Lower leg skin (tissue), 4 donors: ENCODE measurements at regions not wholly inside any gene's neighbourhood (a gene's known extent, or its start where the extent isn't known, plus 50 kb on each side); places are given as distances from the start of the nearest gene placed in this dataset.

Experiments
- DNase-seq, 2 donors: peaks; one replicate each; pipeline ENCODE4 v3.0.0-alpha.2; 2019; ENCODE audit warnings: low spot score in 2 of 2
- H3K4me3 ChIP-seq: fragments of 200-600 bp; sonication (generic); 2 replicates; pipeline ENCODE4 v1.5.1; 2017; ENCODE audit warnings: mild to moderate bottlenecking, low read depth; ENCODE audit not compliant: poor library complexity, severe bottlenecking
- POLR2A ChIP-seq, 2 donors: fragments of 450-650 bp; IDR thresholded peaks; one replicate each; pipeline ENCODE4 v1.6.1; 2016 to 2017; ENCODE audit warnings: antibody characterized with exemption in 2 of 2, mild to moderate bottlenecking in 1 of 2, moderate library complexity in 1 of 2
- WGBS, 2 donors: methylation state at CpG; one replicate each; pipeline ENCODE4 v1.1.5; 2018; 5-methylcytosine and 5-hydroxymethylcytosine counted together
- intact Hi-C: fragments of 100-400 bp; cut with DNase I; formaldehyde crosslinking; loops from one replicate; pipeline ENCODE4 v1.15.0; 2023; ENCODE audit warnings: low total_unique reads
- TF ChIP-seq, protein P1 (sequence below), 3 donors: fragments of 450-650 bp; IDR thresholded peaks; one replicate each; pipeline ENCODE4 v1.5.1; 2016; ENCODE audit warnings: antibody characterized with exemption in 3 of 3, mild to moderate bottlenecking in 3 of 3, moderate library complexity in 2 of 3

DNA sequence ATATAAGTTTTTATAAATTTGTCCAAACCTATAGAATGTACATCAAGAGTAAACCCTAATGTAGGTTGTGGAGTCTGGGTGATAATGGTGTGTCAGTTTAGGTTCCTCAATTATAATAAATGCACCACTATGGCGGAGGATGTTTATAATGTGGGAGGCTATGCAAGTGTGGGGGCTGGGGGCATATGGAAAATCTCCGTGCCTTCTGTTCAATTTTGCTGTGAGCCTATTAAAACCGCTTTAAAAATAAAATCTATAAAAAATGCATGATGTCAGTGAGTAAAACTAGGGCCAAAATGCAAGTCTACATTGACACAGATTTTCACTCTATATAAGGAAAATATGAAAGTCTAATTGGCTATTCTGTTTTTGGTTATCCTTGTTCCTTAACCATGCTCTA is 774.9 kb upstream of the ALCAM start:
- DNase-seq = no peak
- H3K4me3 ChIP-seq = no peak overlapping the region
- no peak for TF ChIP-seq POLR2A (IDR thresholded peaks at IDR 0.05)
- TF ChIP-seq, protein P1, sequence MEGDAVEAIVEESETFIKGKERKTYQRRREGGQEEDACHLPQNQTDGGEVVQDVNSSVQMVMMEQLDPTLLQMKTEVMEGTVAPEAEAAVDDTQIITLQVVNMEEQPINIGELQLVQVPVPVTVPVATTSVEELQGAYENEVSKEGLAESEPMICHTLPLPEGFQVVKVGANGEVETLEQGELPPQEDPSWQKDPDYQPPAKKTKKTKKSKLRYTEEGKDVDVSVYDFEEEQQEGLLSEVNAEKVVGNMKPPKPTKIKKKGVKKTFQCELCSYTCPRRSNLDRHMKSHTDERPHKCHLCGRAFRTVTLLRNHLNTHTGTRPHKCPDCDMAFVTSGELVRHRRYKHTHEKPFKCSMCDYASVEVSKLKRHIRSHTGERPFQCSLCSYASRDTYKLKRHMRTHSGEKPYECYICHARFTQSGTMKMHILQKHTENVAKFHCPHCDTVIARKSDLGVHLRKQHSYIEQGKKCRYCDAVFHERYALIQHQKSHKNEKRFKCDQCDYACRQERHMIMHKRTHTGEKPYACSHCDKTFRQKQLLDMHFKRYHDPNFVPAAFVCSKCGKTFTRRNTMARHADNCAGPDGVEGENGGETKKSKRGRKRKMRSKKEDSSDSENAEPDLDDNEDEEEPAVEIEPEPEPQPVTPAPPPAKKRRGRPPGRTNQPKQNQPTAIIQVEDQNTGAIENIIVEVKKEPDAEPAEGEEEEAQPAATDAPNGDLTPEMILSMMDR (IDR thresholded peaks at IDR 0.05) = no peak
- intact Hi-C loops = no loop called here
- WGBS, 2 donors = 84 to 91% methylated on average over 3 of the region's 3 CpGs

DNA sequence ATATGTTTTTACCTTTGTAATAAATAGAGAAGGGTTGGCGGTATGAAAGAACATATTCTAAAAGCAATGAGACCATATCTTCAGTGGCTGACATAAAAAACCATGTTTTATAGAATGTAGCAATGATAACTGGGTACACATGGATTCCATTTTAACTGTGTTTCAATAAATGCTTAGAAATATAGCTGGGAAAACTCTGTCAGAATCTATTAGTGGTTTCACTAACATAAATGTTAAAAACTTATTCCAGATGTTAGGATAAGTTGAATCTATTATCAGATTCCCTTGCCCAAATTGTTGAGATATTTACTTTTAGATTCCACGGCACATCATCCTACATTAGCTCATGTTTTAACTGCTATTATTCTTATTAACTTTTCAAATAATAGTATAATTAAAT is 772.2 kb upstream of the ALCAM start:
- intact Hi-C loops = no loop called here
- no peak overlapping the region for H3K4me3 ChIP-seq
- no peak for TF ChIP-seq POLR2A (IDR thresholded peaks at IDR 0.05)
- TF ChIP-seq, protein P1 (IDR thresholded peaks at IDR 0.05) = no peak
- no peak for DNase-seq
- WGBS, 2 donors = 70 to 86% methylated on average over 2 of the region's 2 CpGs

GRCh38 chr3:104596054-104596453 is 770.7 kb upstream of the ALCAM start:
- TF ChIP-seq, protein P1 (IDR thresholded peaks at IDR 0.05) = no peak
- TF ChIP-seq POLR2A (IDR thresholded peaks at IDR 0.05) = no peak
- DNase-seq = no peak
- no peak overlapping the region for H3K4me3 ChIP-seq
- WGBS, 2 donors = 71 to 79% methylated on average over 2 of the region's 2 CpGs
- intact Hi-C loops = no loop called here

- intact Hi-C loops = no loop called here
- 49 to 58% methylated on average over 2 of the region's 2 CpGs for WGBS, 2 donors
- H3K4me3 ChIP-seq = no peak overlapping the region
- TF ChIP-seq POLR2A (IDR thresholded peaks at IDR 0.05) = no peak
- TF ChIP-seq, protein P1 (IDR thresholded peaks at IDR 0.05) = no peak
- no peak for DNase-seq
These were observed 770.2 kb upstream of the ALCAM start for GRCh38 chr3:104596551-104596950.

DNA sequence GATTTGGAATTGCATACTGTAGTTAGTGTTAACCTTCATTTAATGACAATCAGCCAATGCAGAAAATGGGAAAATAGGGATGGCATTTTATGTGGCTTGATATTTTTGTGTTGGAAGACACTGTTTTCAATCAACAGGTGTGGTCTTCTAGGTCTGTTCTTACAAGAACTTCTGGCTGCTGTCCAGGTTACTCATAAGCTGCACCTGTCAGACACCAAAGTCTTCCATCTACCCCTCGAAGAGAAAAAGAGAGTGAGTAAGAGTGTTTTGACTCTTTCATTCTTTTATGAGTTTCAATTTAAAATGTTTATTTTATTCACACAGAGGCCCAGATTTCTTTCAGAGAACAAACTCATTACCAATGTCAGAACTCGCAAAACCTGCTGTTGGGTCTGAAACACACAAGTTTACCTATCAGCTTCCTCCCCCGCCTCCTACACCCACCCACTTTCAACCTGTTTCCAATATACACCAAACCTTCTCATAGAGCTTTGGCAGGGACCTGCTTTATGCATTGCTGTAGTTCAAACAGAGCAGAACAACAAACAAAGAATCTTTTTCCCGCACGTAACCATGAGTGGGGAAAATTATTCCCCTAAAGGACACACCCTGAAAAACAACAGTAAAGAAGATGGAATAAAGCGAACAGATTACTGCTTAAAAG is 767.7 kb upstream of the ALCAM start:
- WGBS, 2 donors = 58 to 61% methylated on average over 6 of the region's 6 CpGs
- intact Hi-C loops = no loop called here
- no peak for DNase-seq

More for the DNA sequence above, 767.7 kb upstream of the ALCAM start:
- no peak overlapping the region for H3K4me3 ChIP-seq
- TF ChIP-seq, protein P1 (IDR thresholded peaks at IDR 0.05) = no peak
- no peak for TF ChIP-seq POLR2A (IDR thresholded peaks at IDR 0.05)
